ENCODE measurements at regions not wholly inside any gene's neighbourhood (a gene's known extent, or its start where the extent isn't known, plus 50 kb on each side); places are given as distances from the start of the nearest gene placed in this dataset.

GRCh38 chr22:22071455-22071854 is 88.9 kb upstream of the TOP3B start:
- CTCF ChIA-PET (ENCODE audit: partially characterized antibody) = interaction anchor here (1.1 to 3.9 kb wide), 3 partner anchors 11 to 130 kb away, joined by 3 to 19 read pairs (median 3); no protein-coding TSS in a partner anchor
- TF ChIP-seq CREB1 (IDR thresholded peaks at IDR 0.05) (no peak), EP300 (IDR thresholded peaks at IDR 0.05; ENCODE audit: borderline replicate concordance in 1 of 2, low read depth in 2 of 2, low read length in 2 of 2) (no peak), RAD21 (IDR thresholded peaks at IDR 0.05 in 1 of 2, conservative IDR thresholded peaks at IDR 0.05 in 1 of 2; ENCODE audit: low read depth in 2 of 2, low read length in 2 of 2) (no peak), HDAC6 (IDR thresholded peaks at IDR 0.05; ENCODE audit: low read depth, low read length) (no peak), SP4 (IDR thresholded peaks at IDR 0.05; ENCODE audit: low read length) (no peak), SIN3A (conservative IDR thresholded peaks at IDR 0.05 in 1 of 2, IDR thresholded peaks at IDR 0.05 in 1 of 2; ENCODE audit: low read depth in 1 of 2, low read length in 2 of 2) (no peak), CBX5 (IDR thresholded peaks at IDR 0.05; ENCODE audit: low read depth, low read length) (no peak), BCL11A (IDR thresholded peaks at IDR 0.05; ENCODE audit: low read depth in 2 of 2, low read length in 2 of 2) (no peak), SRF (IDR thresholded peaks at IDR 0.05; ENCODE audit: low read depth, low read length) (no peak), ATF2 (IDR thresholded peaks at IDR 0.05; ENCODE audit: low read length) (no peak), EZH2 (IDR thresholded peaks at IDR 0.05; ENCODE audit: low read depth, low read length, severe bottlenecking) (no peak), ATF3 (IDR thresholded peaks at IDR 0.05; ENCODE audit: insufficient read depth, low read depth, low read length) (no peak)

More at GRCh38 chr22:22071455-22071854, 88.9 kb upstream of the TOP3B start:
- no peak overlapping the region for H3K4ac ChIP-seq (replicated peaks; ENCODE audit: insufficient read length, low read depth, low read length)
- H4K5ac ChIP-seq (ENCODE audit: insufficient read length, low read depth, low read length) = no peak overlapping the region
- H3K23me2 ChIP-seq (ENCODE audit: low read depth, low read length) = no peaks in the 10 kb centered on the region
- no peak overlapping the region for H3K4me2 ChIP-seq (ENCODE audit: insufficient read depth in 1 of 2, low read depth in 2 of 2, low read length in 2 of 2)
- H3K36me3 ChIP-seq (ENCODE audit: control insufficient read depth in 2 of 4, insufficient read depth in 4 of 4, low read length in 3 of 4) = no peaks in the 10 kb centered on the region
- H3K79me1 ChIP-seq (ENCODE audit: low read depth, low read length) = no peaks in the 10 kb centered on the region
- H3K14ac ChIP-seq (ENCODE audit: insufficient read length) = no peak overlapping the region
- 74% methylated on average over 2 of the region's 2 CpGs; no CpG with 5 or more reads in 1 of the 2 experiments for WGBS, 2 experiments (ENCODE audit: extremely low coverage in 1 of 2, insufficient coverage in 1 of 2, insufficient read length in 1 of 2, insufficient replicate concordance in 2 of 2, low coverage in 1 of 2, low lambda C conversion rate in 2 of 2, missing lambda C conversion rate in 1 of 2)
- FAIRE-seq (no peak), DNase-seq (ENCODE audit: low read depth in 1 of 2, low spot score in 2 of 2) (no peak)
- POLR2A ChIA-PET (ENCODE audit: partially characterized antibody) = no interaction called here
- no peak overlapping the region for H2BK15ac ChIP-seq (ENCODE audit: low read length)
- no peak overlapping the region for H3K9ac ChIP-seq (replicated peaks in 1 of 4; ENCODE audit: extremely low read depth in 1 of 4, low read depth in 3 of 4, low read length in 3 of 4)
- H2AFZ ChIP-seq (ENCODE audit: low read length) = no peak overlapping the region
- no peak overlapping the region for H2BK120ac ChIP-seq (replicated peaks; ENCODE audit: low read depth, low read length)
- no peak overlapping the region for H3K23ac ChIP-seq (ENCODE audit: insufficient read length)
- no peak overlapping the region for H3K18ac ChIP-seq (ENCODE audit: extremely low read depth, low read length)
- H3K56ac ChIP-seq (replicated peaks; ENCODE audit: insufficient read length, low read depth, low read length) = no peak overlapping the region
- H3K4me1 ChIP-seq (replicated peaks in 1 of 4; ENCODE audit: control insufficient read depth in 3 of 4, insufficient read depth in 4 of 4, low read length in 3 of 4) = no peaks in the 10 kb centered on the region; a peak in 1 of 7 replicates
- H2BK5ac ChIP-seq (ENCODE audit: low read depth, low read length) = no peak overlapping the region
- H2AK5ac ChIP-seq (ENCODE audit: low read depth, low read length) = no peak overlapping the region
- H4K8ac ChIP-seq (ENCODE audit: extremely low read depth, insufficient read depth, low read length) = no peak overlapping the region
- peaks cover 0 to 6% of the 10 kb centered on the region in 2 experiments for H4K20me1 ChIP-seq (replicated peaks in 1 of 2; ENCODE audit: control insufficient read depth in 1 of 2, insufficient read depth in 2 of 2, low read length in 2 of 2)
- no peak overlapping the region for H3K4me3 ChIP-seq (ENCODE audit: extremely low read depth in 1 of 4, insufficient read depth in 2 of 4, low read depth in 3 of 4, low read length in 4 of 4)
- no peak overlapping the region for H4K91ac ChIP-seq (replicated peaks; ENCODE audit: insufficient read length, low read length)
- no peaks in the 10 kb centered on the region for H3K9me3 ChIP-seq (ENCODE audit: insufficient read depth in 2 of 2, low read depth in 1 of 2, low read length in 1 of 2)
- H3K27ac ChIP-seq (ENCODE audit: low read depth, low read length) = no peak overlapping the region
- peaks cover 80 to 97% (median 94%) of the 10 kb centered on the region in 4 experiments for H3K27me3 ChIP-seq (replicated peaks in 1 of 4; ENCODE audit: control insufficient read depth in 3 of 4, extremely low read depth in 1 of 4, insufficient read depth in 3 of 4, low read length in 3 of 4)
- no peak overlapping the region for H2BK12ac ChIP-seq (ENCODE audit: low read depth, low read length)
- H2BK20ac ChIP-seq (ENCODE audit: low read length) = no peak overlapping the region
- H3K79me2 ChIP-seq (ENCODE audit: control insufficient read depth in 1 of 2, insufficient read depth in 2 of 2, low read length in 2 of 2) = no peaks in the 10 kb centered on the region
